HepG2 (cell line): ENCODE measurements at regions not wholly inside any gene's neighbourhood (a gene's known extent, or its start where the extent isn't known, plus 50 kb on each side); places are given as distances from the start of the nearest gene placed in this dataset.
A peak's percentile ranks its signal among the peaks of the same experiment; 100 is the strongest.

Experiments used
- AGO2 ChIP-seq: fragments of 200-400 bp; formaldehyde crosslinking; optimal IDR thresholded peaks from 2 replicates; pipeline ENCODE3; 2017; ENCODE audit warnings: mild to moderate bottlenecking, low read depth, low read length, moderate library complexity
- ATF5 ChIP-seq: sonication (generic); formaldehyde crosslinking; IDR thresholded peaks from 2 replicates; pipeline ENCODE4 v1.4.0; 2020; ENCODE audit warnings: mild to moderate bottlenecking, low read depth, missing genetic modification reagents
- GABPB1 ChIP-seq: IDR thresholded peaks from 2 replicates; pipeline ENCODE4 v1.6.1; 2016; ENCODE audit warnings: mild to moderate bottlenecking, missing genetic modification reagents, moderate library complexity, missing compliant biosample characterization
- HNRNPH1 ChIP-seq: fragments of 200-400 bp; formaldehyde crosslinking; optimal IDR thresholded peaks from 2 replicates; pipeline ENCODE3; 2017; ENCODE audit warnings: mild to moderate bottlenecking, low read depth, low read length
- MAF1 ChIP-seq: sonication (generic); formaldehyde crosslinking; IDR thresholded peaks from 2 replicates; pipeline ENCODE4 v1.5.0; 2020; ENCODE audit warnings: missing genetic modification reagents, borderline replicate concordance
- MAFK ChIP-seq, 2 experiments: IDR thresholded peaks in 1 of 2; conservative IDR thresholded peaks in 1 of 2; 2 replicates each; pipeline ENCODE4 v1.6.1; 2011; ENCODE audit warnings: improper control_type of control experiment in 2 of 2, low read length in 2 of 2
- NFIC ChIP-seq: IDR thresholded peaks from 2 replicates; pipeline ENCODE4 v1.6.1; 2012; ENCODE audit warnings: mild to moderate bottlenecking, low read length, inconsistent platforms
- POLR2AphosphoS5 ChIP-seq: IDR thresholded peaks from 2 replicates; pipeline ENCODE4 v1.6.1; 2012; ENCODE audit warnings: low read depth, low read length
- PTBP1 ChIP-seq: fragments of 200-400 bp; formaldehyde crosslinking; IDR thresholded peaks from 2 replicates; pipeline ENCODE4 v1.6.1; 2018; ENCODE audit warnings: low read length, low read depth; ENCODE audit not compliant: poor library complexity, severe bottlenecking
- SRSF9 ChIP-seq: fragments of 200-400 bp; formaldehyde crosslinking; IDR thresholded peaks from 2 replicates; pipeline ENCODE4 v1.6.1; 2018; ENCODE audit warnings: borderline replicate concordance, mild to moderate bottlenecking, low read depth, low read length; ENCODE audit not compliant: insufficient read depth, poor library complexity, severe bottlenecking
- TBX2 ChIP-seq: sonication (generic); formaldehyde crosslinking; IDR thresholded peaks from 2 replicates; pipeline ENCODE4 v1.5.0; 2020; ENCODE audit warnings: missing genetic modification reagents, mild to moderate bottlenecking, borderline replicate concordance
- ZFP41 ChIP-seq: sonication (generic); formaldehyde crosslinking; IDR thresholded peaks from 2 replicates; pipeline ENCODE4 v1.4.0; 2020; ENCODE audit warnings: mild to moderate bottlenecking, missing genetic modification reagents, borderline replicate concordance
- ZFY ChIP-seq: sonication (generic); formaldehyde crosslinking; IDR thresholded peaks from 2 replicates; pipeline ENCODE4 v1.4.0; 2020; ENCODE audit warnings: missing genetic modification reagents
- ZNF33A ChIP-seq: sonication (generic); formaldehyde crosslinking; IDR thresholded peaks from 2 replicates; pipeline ENCODE4 v1.5.1; 2020; ENCODE audit warnings: missing genetic modification reagents, mild to moderate bottlenecking, moderate library complexity, borderline replicate concordance
- ZNF562 ChIP-seq: sonication (generic); formaldehyde crosslinking; IDR thresholded peaks from 2 replicates; pipeline ENCODE4 v1.8.0; 2022; ENCODE audit warnings: missing genetic modification reagents, borderline replicate concordance
- ZNF839 ChIP-seq: sonication (generic); formaldehyde crosslinking; IDR thresholded peaks from 2 replicates; pipeline ENCODE4 v1.4.0; 2020; ENCODE audit warnings: missing genetic modification reagents, mild to moderate bottlenecking, borderline replicate concordance
- TF ChIP-seq, protein P1 (sequence below): sonication (generic); formaldehyde crosslinking; IDR thresholded peaks from 2 replicates; pipeline ENCODE4 v1.4.0; 2020; ENCODE audit warnings: mild to moderate bottlenecking, missing genetic modification reagents
- TF ChIP-seq, protein P2 (sequence below): sonication (generic); formaldehyde crosslinking; IDR thresholded peaks from 2 replicates; pipeline ENCODE4 v1.8.0; 2022; ENCODE audit warnings: missing genetic modification reagents, low read depth, mild to moderate bottlenecking, borderline replicate concordance
- TF ChIP-seq, protein P3 (sequence below), 2 experiments: sonication (generic) in 1 of 2; formaldehyde crosslinking in 1 of 2; IDR thresholded peaks; 2 replicates each; pipeline versions ENCODE4 v1.4.0 to v1.6.1; 2018 to 2020; ENCODE audit warnings: missing genetic modification reagents in 2 of 2, borderline replicate concordance in 1 of 2, low read depth in 1 of 2, mild to moderate bottlenecking in 1 of 2, missing biosample characterization in 1 of 2
- TF ChIP-seq, protein P4 (sequence below): sonication (generic); formaldehyde crosslinking; IDR thresholded peaks from 2 replicates; pipeline ENCODE4 v1.5.1; 2020; ENCODE audit warnings: mild to moderate bottlenecking, missing genetic modification reagents, moderate library complexity

DNA sequence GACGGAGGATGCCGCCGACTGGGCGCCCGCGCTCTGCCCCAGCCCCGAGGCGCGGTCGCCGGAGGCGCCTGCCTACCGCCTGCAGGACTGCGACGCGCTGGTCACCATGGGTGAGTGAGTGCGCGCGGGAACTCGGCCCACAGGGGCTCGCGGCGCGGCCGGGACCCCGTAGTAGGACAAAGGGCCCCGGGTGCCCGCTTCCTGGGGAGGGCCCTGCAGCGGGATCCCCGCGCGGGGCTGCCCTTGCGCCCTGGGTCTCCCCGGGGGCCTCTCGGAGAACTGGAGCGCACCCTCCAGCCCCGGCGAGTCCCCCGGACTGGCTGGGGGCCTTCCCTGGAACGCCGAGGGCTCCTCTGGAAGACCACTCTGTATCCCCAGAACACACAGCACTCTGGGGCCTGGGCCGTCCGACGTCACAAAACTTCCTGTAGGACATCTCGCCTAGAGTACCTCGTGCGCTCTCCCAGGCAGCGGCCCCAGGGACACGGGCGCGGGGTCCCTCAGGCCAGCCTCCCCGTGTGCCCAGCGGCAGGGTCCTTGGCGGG, 362.9 kb upstream of the AMELY start (continued):
- TF ChIP-seq, protein P1, sequence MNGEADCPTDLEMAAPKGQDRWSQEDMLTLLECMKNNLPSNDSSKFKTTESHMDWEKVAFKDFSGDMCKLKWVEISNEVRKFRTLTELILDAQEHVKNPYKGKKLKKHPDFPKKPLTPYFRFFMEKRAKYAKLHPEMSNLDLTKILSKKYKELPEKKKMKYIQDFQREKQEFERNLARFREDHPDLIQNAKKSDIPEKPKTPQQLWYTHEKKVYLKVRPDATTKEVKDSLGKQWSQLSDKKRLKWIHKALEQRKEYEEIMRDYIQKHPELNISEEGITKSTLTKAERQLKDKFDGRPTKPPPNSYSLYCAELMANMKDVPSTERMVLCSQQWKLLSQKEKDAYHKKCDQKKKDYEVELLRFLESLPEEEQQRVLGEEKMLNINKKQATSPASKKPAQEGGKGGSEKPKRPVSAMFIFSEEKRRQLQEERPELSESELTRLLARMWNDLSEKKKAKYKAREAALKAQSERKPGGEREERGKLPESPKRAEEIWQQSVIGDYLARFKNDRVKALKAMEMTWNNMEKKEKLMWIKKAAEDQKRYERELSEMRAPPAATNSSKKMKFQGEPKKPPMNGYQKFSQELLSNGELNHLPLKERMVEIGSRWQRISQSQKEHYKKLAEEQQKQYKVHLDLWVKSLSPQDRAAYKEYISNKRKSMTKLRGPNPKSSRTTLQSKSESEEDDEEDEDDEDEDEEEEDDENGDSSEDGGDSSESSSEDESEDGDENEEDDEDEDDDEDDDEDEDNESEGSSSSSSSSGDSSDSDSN: no peak
- TF ChIP-seq NFIC (no peak), GABPB1 (CRISPR knock-in tag) (0 out of 2 replicates have a peak, but pooled peaks have one; percentile 54), ZNF562 (CRISPR knock-in tag) (no peak), ZFP41 (CRISPR knock-in tag) (no peak), MAFK (conservative IDR thresholded peaks at IDR 0.05 in 1 of 2, IDR thresholded peaks at IDR 0.05 in 1 of 2; ENCODE audit: low read length in 2 of 2) (no peak), ZNF839 (CRISPR knock-in tag) (no peak), ZFY (CRISPR knock-in tag) (peak; percentile 44; the same call in 1 of the 2 replicates), POLR2AphosphoS5 (no peak), HNRNPH1 (no peak), PTBP1 (no peak), ZNF33A (no peak), SRSF9 (no peak), TBX2 (no peak), AGO2 (peak; percentile 34), ATF5 (no peak), MAF1 (CRISPR knock-in tag) (no peak)
- TF ChIP-seq, protein P2, sequence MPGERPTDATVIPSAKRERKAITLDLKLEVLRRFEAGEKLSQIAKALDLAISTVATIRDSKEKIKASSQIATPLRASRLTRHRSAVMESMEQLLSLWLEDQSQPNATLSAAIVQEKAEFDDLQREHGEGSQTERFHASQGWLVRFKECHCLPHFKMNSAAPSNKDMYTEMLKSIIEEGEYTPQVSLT (CRISPR knock-in tag): no peak
- TF ChIP-seq, protein P3, sequence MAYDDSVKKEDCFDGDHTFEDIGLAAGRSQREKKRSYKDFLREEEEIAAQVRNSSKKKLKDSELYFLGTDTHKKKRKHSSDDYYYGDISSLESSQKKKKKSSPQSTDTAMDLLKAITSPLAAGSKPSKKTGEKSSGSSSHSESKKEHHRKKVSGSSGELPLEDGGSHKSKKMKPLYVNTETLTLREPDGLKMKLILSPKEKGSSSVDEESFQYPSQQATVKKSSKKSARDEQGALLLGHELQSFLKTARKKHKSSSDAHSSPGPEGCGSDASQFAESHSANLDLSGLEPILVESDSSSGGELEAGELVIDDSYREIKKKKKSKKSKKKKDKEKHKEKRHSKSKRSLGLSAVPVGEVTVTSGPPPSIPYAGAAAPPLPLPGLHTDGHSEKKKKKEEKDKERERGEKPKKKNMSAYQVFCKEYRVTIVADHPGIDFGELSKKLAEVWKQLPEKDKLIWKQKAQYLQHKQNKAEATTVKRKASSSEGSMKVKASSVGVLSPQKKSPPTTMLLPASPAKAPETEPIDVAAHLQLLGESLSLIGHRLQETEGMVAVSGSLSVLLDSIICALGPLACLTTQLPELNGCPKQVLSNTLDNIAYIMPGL (CRISPR knock-in tag; IDR thresholded peaks at IDR 0.05; ENCODE audit: borderline replicate concordance in 1 of 2, low read depth in 1 of 2): 0 out of 4 replicates have a peak, but pooled peaks of 1 of the 2 experiments have one; percentile 10
- TF ChIP-seq, protein P4, sequence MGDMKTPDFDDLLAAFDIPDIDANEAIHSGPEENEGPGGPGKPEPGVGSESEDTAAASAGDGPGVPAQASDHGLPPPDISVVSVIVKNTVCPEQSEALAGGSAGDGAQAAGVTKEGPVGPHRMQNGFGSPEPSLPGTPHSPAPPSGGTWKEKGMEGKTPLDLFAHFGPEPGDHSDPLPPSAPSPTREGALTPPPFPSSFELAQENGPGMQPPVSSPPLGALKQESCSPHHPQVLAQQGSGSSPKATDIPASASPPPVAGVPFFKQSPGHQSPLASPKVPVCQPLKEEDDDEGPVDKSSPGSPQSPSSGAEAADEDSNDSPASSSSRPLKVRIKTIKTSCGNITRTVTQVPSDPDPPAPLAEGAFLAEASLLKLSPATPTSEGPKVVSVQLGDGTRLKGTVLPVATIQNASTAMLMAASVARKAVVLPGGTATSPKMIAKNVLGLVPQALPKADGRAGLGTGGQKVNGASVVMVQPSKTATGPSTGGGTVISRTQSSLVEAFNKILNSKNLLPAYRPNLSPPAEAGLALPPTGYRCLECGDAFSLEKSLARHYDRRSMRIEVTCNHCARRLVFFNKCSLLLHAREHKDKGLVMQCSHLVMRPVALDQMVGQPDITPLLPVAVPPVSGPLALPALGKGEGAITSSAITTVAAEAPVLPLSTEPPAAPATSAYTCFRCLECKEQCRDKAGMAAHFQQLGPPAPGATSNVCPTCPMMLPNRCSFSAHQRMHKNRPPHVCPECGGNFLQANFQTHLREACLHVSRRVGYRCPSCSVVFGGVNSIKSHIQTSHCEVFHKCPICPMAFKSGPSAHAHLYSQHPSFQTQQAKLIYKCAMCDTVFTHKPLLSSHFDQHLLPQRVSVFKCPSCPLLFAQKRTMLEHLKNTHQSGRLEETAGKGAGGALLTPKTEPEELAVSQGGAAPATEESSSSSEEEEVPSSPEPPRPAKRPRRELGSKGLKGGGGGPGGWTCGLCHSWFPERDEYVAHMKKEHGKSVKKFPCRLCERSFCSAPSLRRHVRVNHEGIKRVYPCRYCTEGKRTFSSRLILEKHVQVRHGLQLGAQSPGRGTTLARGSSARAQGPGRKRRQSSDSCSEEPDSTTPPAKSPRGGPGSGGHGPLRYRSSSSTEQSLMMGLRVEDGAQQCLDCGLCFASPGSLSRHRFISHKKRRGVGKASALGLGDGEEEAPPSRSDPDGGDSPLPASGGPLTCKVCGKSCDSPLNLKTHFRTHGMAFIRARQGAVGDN (CRISPR knock-in tag): peak; percentile 61
